NCI-H345 treated with DMSO at 0.1 percent for 48 hours (cell line): ENCODE measurements at regions not wholly inside any gene's neighbourhood (a gene's known extent, or its start where the extent isn't known, plus 50 kb on each side); places are given as distances from the start of the nearest gene placed in this dataset.
"Not testable (repeated sequence)": the region's sequence is repeated elsewhere in the genome, so short reads cannot be mapped to it uniquely, and the experiment has no call there.

Source experiments
- DNase-seq: peaks from one replicate; lab custom pipeline; 2025; ENCODE audit not compliant: unreplicated experiment; lab: John Stamatoyannopoulos, UW

GRCh38 chr17:77332981-77333685, 192.4 kb downstream of the SEC14L1 start:
- no peak for DNase-seq

- no peak for DNase-seq
These were observed 196.4 kb downstream of the SEC14L1 start for GRCh38 chr17:77337150-77337549.

GRCh38 chr17:77341069-77341541, 200.3 kb downstream of the SEC14L1 start:
- no peak for DNase-seq

GRCh38 chr17:77342656-77342990, 201.9 kb downstream of the SEC14L1 start:
- DNase-seq, result not testable (repeated sequence)

GRCh38 chr17:77343031-77343800, 202.4 kb downstream of the SEC14L1 start:
- DNase-seq, result no peak

GRCh38 chr17:77344038-77344437, 203.3 kb downstream of the SEC14L1 start:
- DNase-seq, result no peak

- DNase-seq, result no peak
These were observed 204.6 kb downstream of the SEC14L1 start for GRCh38 chr17:77345260-77345910.

- DNase-seq, result no peak
These were observed 206.0 kb downstream of the SEC14L1 start for GRCh38 chr17:77346765-77347164.

- no peak for DNase-seq
These were observed 206.8 kb downstream of the SEC14L1 start for GRCh38 chr17:77347544-77347943.

- DNase-seq, result no peak
These were observed 209.4 kb downstream of the SEC14L1 start for GRCh38 chr17:77349976-77350830.

GRCh38 chr17:77352441-77352840, 211.7 kb downstream of the SEC14L1 start:
- no peak for DNase-seq

GRCh38 chr17:77352996-77353395, 212.2 kb downstream of the SEC14L1 start:
- DNase-seq, result no peak

- DNase-seq, result no peak
These were observed 213.1 kb downstream of the SEC14L1 start for GRCh38 chr17:77353684-77354419.

- DNase-seq, result no peak
These were observed 213.6 kb downstream of the SEC14L1 start for GRCh38 chr17:77354420-77354669.

- DNase-seq, result no peak
These were observed 214.1 kb downstream of the SEC14L1 start for GRCh38 chr17:77354670-77355455.

- DNase-seq, result no peak
These were observed 215.4 kb downstream of the SEC14L1 start for GRCh38 chr17:77356109-77356689.

- DNase-seq, result no peak
These were observed 216.0 kb downstream of the SEC14L1 start for GRCh38 chr17:77356690-77357201.

- DNase-seq, result no peak
These were observed 218.0 kb downstream of the SEC14L1 start for GRCh38 chr17:77358801-77359200.

- DNase-seq, result no peak
These were observed 218.5 kb downstream of the SEC14L1 start for GRCh38 chr17:77359236-77359635.
